Cardiac fibroblast (primary cell): ENCODE measurements at regions not wholly inside any gene's neighbourhood (a gene's known extent, or its start where the extent isn't known, plus 50 kb on each side); places are given as distances from the start of the nearest gene placed in this dataset.

ENCODE experiments used
- DNase-seq, 2 donors: peaks; one replicate each; pipeline versions ENCODE4 v3.0.0 to v3.0.0-alpha.2; 2010; ENCODE audit warnings: low read depth in 2 of 2
- H3K4me3 ChIP-seq, 2 donors: replicated peaks in 1 of 2; 1 replicate in 1 of 2; 2 replicates in 1 of 2; pipeline ENCODE4 v1.5.1; 2011; ENCODE audit warnings: low read depth in 2 of 2, low read length in 2 of 2, mild to moderate bottlenecking in 2 of 2, moderate library complexity in 1 of 2
- CTCF ChIP-seq: IDR thresholded peaks from one replicate; pipeline ENCODE4 v1.5.1; 2011; ENCODE audit warnings: low read depth, mild to moderate bottlenecking, low read length, inconsistent platforms

DNA sequence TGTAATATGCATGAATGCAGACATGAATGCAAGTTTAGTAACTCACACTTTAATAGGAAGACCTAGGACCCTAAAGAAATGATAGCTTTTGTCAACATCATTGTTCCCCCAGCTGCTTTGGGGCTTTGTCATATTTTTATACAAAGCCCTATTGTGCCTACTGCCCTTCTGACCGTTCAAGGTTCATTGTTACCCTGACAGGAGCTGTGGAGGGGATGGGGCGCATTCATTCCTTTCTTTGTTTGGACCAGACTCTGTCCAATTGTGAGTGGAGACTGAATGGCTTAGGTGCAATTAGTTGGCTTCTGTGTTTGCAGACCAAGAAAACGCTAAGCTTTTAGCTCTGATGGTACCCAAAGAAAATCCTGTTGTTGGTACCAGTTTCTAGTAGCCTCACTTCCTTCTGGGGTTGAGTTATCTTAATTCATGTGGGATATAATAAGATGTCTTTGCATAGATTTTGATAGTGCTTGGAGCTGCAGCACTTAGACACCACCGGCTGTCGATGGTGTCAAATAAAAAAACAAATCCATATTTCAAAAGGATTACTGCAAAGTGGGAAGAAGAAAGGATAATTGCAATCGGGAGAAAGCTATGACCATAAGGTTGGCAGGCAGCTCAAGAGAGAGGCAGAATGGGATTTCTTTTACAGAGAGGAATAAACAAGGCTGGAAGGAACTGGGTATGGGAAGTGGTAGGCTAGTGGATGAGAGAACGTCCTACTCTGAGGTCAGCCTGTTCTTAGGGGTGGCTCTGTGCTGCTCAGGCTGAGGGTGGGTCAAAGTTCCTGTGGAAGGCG is 133.9 kb upstream of the TMTC4 start:
- TF ChIP-seq CTCF = no peak
- no peak overlapping the region for H3K4me3 ChIP-seq
- no peak for DNase-seq

GRCh38 chr13:100803091-100803490 is 128.5 kb upstream of the TMTC4 start:
- no peak for TF ChIP-seq CTCF
- DNase-seq = no peak
- H3K4me3 ChIP-seq = no peak overlapping the region

- no peak overlapping the region for H3K4me3 ChIP-seq
- no peak for DNase-seq
- no peak for TF ChIP-seq CTCF
These were observed 125.8 kb upstream of the TMTC4 start for GRCh38 chr13:100800283-100800875.

- no peak for TF ChIP-seq CTCF
- H3K4me3 ChIP-seq = no peak overlapping the region
- no peak for DNase-seq
These were observed 124.3 kb upstream of the TMTC4 start for GRCh38 chr13:100798739-100799361.

DNA sequence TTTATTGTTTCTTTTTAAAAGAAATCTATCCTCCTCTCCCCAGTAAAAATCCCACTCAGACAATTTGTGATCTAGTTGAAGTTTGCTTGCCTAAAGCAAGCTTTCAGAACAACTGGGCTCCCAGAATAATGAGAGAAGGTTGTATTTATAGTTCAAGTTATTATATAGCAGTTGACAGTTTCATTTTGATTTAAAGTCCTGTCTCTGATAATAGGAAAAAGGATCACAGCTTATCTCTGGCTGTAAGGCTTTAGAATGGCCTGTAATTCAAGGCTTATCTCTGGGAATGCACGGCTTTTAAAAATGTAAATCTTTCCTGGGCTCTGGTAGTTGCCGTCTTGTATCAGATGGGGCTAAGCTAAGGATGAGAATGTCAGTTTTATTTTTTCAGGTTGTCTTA is 123.3 kb upstream of the TMTC4 start:
- H3K4me3 ChIP-seq = no peak overlapping the region
- TF ChIP-seq CTCF = no peak

GRCh38 chr13:100796463-100796862 is 121.9 kb upstream of the TMTC4 start:
- TF ChIP-seq CTCF = no peak
- no peak overlapping the region for H3K4me3 ChIP-seq
- no peak for DNase-seq

More for the DNA sequence above, 123.3 kb upstream of the TMTC4 start:
- no peak for DNase-seq
